Endothelial cell of umbilical vein (primary cell): ENCODE measurements at regions not wholly inside any gene's neighbourhood (a gene's known extent, or its start where the extent isn't known, plus 50 kb on each side); places are given as distances from the start of the nearest gene placed in this dataset.

Experiments used
- BruUV-seq: library from RNA; stranded (reverse); fragments of 400-500 nt; replicated peaks from 2 replicates; lab custom pipeline; 2021; lab: Mats Ljungman, UMichigan
- CTCF ChIA-PET: fragments of 300-600, 350-600 bp; sonication (Branson Sonifier 250); formaldehyde crosslinking; loops from one replicate; lab custom pipeline; 2021; ENCODE audit warnings: antibody characterized with exemption, inconsistent platforms; lab: Charles Lee
- POLR2A ChIA-PET: fragments of 300-600, 350-600 bp; sonication (Branson Sonifier 250); formaldehyde crosslinking; loops from one replicate; lab custom pipeline; 2021; ENCODE audit warnings: antibody characterized with exemption, inconsistent platforms; lab: Charles Lee
- DNase-seq: peaks from one replicate; pipeline ENCODE4 v3.0.0-alpha.2; 2011; ENCODE audit warnings: low read depth, low spot score
- FAIRE-seq: peaks from 2 replicates; lab custom pipeline; 2011; peaks lifted over from hg19 to GRCh38; lab: Jason Lieb, UNC
- H2AFZ ChIP-seq: 2 replicates; pipeline ENCODE4 v1.6.0; 2012; ENCODE audit warnings: low read depth, low read length, control low read depth, inconsistent platforms
- H3K27ac ChIP-seq: 2 replicates; pipeline ENCODE4 v1.5.1; 2011; ENCODE audit warnings: low read depth, mild to moderate bottlenecking, control low read depth, low read length, moderate library complexity; ENCODE audit not compliant: insufficient read depth
- H3K27me3 ChIP-seq, 2 experiments: 2 replicates each; pipeline versions ENCODE4 v1.6.0 to v1.6.1; 2011; ENCODE audit warnings: low read length in 2 of 2, mixed read lengths in 1 of 2; ENCODE audit not compliant: control insufficient read depth in 2 of 2, insufficient read depth in 2 of 2
- H3K36me3 ChIP-seq, 2 experiments: 2 replicates in 1 of 2; 3 replicates in 1 of 2; pipeline ENCODE4 v1.5.1; 2011; ENCODE audit warnings: low read length in 2 of 2, mild to moderate bottlenecking in 1 of 2, moderate library complexity in 1 of 2; ENCODE audit not compliant: control insufficient read depth in 2 of 2, insufficient read depth in 2 of 2; ENCODE audit errors: extremely low read depth in 1 of 2
- H3K4me1 ChIP-seq: 3 replicates; pipeline ENCODE4 v1.5.1; 2011; ENCODE audit warnings: mild to moderate bottlenecking, low read length; ENCODE audit not compliant: control insufficient read depth, insufficient read depth; ENCODE audit errors: extremely low read depth
- H3K4me2 ChIP-seq: 2 replicates; pipeline ENCODE4 v1.6.1; 2011; ENCODE audit warnings: low read length, control low read depth, mixed read lengths; ENCODE audit not compliant: insufficient read depth
- H3K4me3 ChIP-seq, 3 experiments: fragments of 200-600 bp in 1 of 3; sonication (generic), shearing (Covaris generic) in 1 of 3; replicated peaks in 1 of 3; 2 replicates each; pipeline ENCODE4 v1.5.1; 2011 to 2016; ENCODE audit warnings: control low read depth in 3 of 3, low read length in 3 of 3, mild to moderate bottlenecking in 2 of 3, inconsistent platforms in 1 of 3, low read depth in 1 of 3, moderate library complexity in 1 of 3; ENCODE audit not compliant: insufficient read depth in 1 of 3
- H3K79me2 ChIP-seq: 2 replicates; pipeline ENCODE4 v1.6.0; 2012; ENCODE audit warnings: low read length, inconsistent platforms; ENCODE audit not compliant: control insufficient read depth, insufficient read depth
- H3K9ac ChIP-seq: replicated peaks from 2 replicates; pipeline ENCODE3; 2011; ENCODE audit warnings: low read length, control low read depth; ENCODE audit not compliant: insufficient read depth; ENCODE audit errors: extremely low read depth
- H3K9me1 ChIP-seq: replicated peaks from 3 replicates; pipeline ENCODE4 v1.6.0; 2011; ENCODE audit warnings: mild to moderate bottlenecking, low read length; ENCODE audit not compliant: control insufficient read depth, insufficient read depth; ENCODE audit errors: extremely low read depth
- H3K9me3 ChIP-seq: replicated peaks from 2 replicates; pipeline ENCODE4 v1.5.1; 2012; ENCODE audit warnings: low read length, inconsistent platforms; ENCODE audit not compliant: control insufficient read depth, insufficient read depth
- H4K20me1 ChIP-seq: replicated peaks from 2 replicates; pipeline ENCODE3; 2011; ENCODE audit warnings: mild to moderate bottlenecking, low read length; ENCODE audit not compliant: control insufficient read depth, insufficient read depth; ENCODE audit errors: extremely low read depth
- MAX ChIP-seq: IDR thresholded peaks from 2 replicates; pipeline ENCODE4 v1.6.1; 2011; ENCODE audit not compliant: insufficient read depth, insufficient read length
- MYC ChIP-seq: IDR thresholded peaks from one replicate; pipeline ENCODE4 v1.6.1; 2011; ENCODE audit warnings: mild to moderate bottlenecking, low read depth, low read length
- POLR2AphosphoS5 ChIP-seq: IDR thresholded peaks from 2 replicates; pipeline ENCODE4 v1.6.1; 2012; ENCODE audit warnings: low read depth, mild to moderate bottlenecking, control low read depth, low read length, moderate library complexity; ENCODE audit not compliant: insufficient read depth
- dilution Hi-C: fragments of 300-500 bp; cut with MboI; formaldehyde crosslinking; loops from one replicate; pipeline ENCODE4 v1.15.0; 2019; ENCODE audit warnings: low sequenced_read_pairs; ENCODE audit not compliant: extremely low pct_ligation_motif_present
- intact Hi-C: fragments of 100-400 bp; cut with micrococcal nuclease; formaldehyde crosslinking; loops from one replicate; pipeline ENCODE4 v1.10.0; 2022

DNA sequence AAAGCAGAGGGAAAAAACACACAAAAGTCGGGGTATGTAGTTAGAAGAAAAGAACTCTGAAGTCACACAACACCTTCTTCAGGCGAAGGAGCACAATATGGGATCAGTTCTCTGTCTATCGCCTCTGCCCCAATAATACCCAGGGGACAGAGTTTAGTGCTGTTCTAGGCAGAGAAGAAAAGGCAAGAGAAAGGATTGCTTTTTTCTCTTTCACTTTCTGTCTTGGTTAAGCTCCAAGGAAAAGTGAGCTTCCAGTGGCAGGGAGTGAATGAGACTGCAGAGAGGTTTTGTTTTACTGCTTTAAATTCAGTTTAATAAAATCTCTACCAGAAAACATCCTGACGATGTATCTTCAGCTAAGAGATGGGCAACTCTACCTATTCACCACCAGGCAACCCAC is 86.6 kb upstream of the STXBP5 start:
- no peaks in the 10 kb centered on the region for H3K9me3 ChIP-seq
- H3K9ac ChIP-seq: no peak overlapping the region
- H3K27me3 ChIP-seq: peaks cover 0 to 3% of the 10 kb centered on the region in 2 experiments
- FAIRE-seq (no peak), DNase-seq (no peak)
- BruUV-seq: no TSS peak
- H3K36me3 ChIP-seq: no peaks in the 10 kb centered on the region
- no peak overlapping the region for H2AFZ ChIP-seq
- intact Hi-C loops: no loop called here
- no peaks in the 10 kb centered on the region for H3K9me1 ChIP-seq
- H3K79me2 ChIP-seq: no peaks in the 10 kb centered on the region
- no peak for TF ChIP-seq MYC
- no peak overlapping the region for H3K4me2 ChIP-seq
- no peaks in the 10 kb centered on the region for H3K4me1 ChIP-seq
- H4K20me1 ChIP-seq: no peaks in the 10 kb centered on the region
- H3K27ac ChIP-seq: no peak overlapping the region
- dilution Hi-C loops: no loop called here
- no peak overlapping the region for H3K4me3 ChIP-seq
- ChIA-PET POLR2A (interaction anchor here (0.6 kb wide), 1 partner anchor 32 kb away, joined by 3 read pairs; no protein-coding TSS in a partner anchor), CTCF (no interaction called here)

DNA sequence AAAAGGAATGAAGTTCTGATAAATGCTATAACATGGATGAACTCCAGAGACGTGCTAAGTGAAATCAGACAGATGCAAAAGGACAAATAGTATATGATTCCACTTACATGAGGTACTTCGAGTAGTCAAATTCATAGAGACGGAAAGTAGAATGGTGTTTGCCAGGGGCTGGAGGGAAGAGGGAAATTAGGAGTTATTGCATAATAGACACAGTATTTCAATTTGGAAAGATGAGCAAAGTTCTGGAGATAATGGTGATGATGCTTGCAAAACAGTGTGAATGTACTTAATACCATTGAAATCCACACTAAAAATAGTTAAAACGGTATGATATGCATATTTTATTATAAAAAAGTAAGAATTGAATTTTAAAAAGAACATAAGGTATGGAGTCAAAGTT is 84.9 kb upstream of the STXBP5 start:
- CTCF ChIA-PET: no interaction called here
- dilution Hi-C loops: no loop called here

More for the DNA sequence above, 84.9 kb upstream of the STXBP5 start:
- Histone ChIP-seq H3K27me3 (peaks cover 0 to 3% of the 10 kb centered on the region in 2 experiments), H3K36me3 (no peaks in the 10 kb centered on the region), H3K4me3 (no peak overlapping the region), H3K9me3 (no peaks in the 10 kb centered on the region), H3K79me2 (no peaks in the 10 kb centered on the region), H3K4me2 (no peak overlapping the region), H4K20me1 (no peaks in the 10 kb centered on the region), H3K4me1 (no peaks in the 10 kb centered on the region), H3K27ac (no peak overlapping the region), H2AFZ (no peak overlapping the region), H3K9me1 (no peaks in the 10 kb centered on the region), H3K9ac (no peak overlapping the region)
- POLR2A ChIA-PET: no interaction called here
- no TSS peak for BruUV-seq
- FAIRE-seq (no peak), DNase-seq (no peak)
- TF ChIP-seq POLR2AphosphoS5: no peak
- TF ChIP-seq MAX: no peak
- intact Hi-C loops: no loop called here
